Umbilical cord (tissue), 1 donor: ENCODE measurements at regions not wholly inside any gene's neighbourhood (a gene's known extent, or its start where the extent isn't known, plus 50 kb on each side); places are given as distances from the start of the nearest gene placed in this dataset.
"Not testable (repeated sequence)": the region's sequence is repeated elsewhere in the genome, so short reads cannot be mapped to it uniquely, and the experiment has no call there.

Experiments used
- DNase-seq: peaks from one replicate; pipeline ENCODE4 v3.0.0-alpha.2; 2015; ENCODE audit warnings: low spot score

GRCh38 chr3:150130404-150131100, 159.9 kb upstream of the PFN2 start:
- no peak for DNase-seq

GRCh38 chr3:150129166-150129565, 158.5 kb upstream of the PFN2 start:
- DNase-seq: no peak

- no peak for DNase-seq
These were observed 157.4 kb upstream of the PFN2 start for GRCh38 chr3:150128126-150128525.

GRCh38 chr3:150127011-150127490, 156.4 kb upstream of the PFN2 start:
- no peak for DNase-seq

GRCh38 chr3:150124142-150124541, 153.4 kb upstream of the PFN2 start:
- DNase-seq: no peak

- not testable (repeated sequence) for DNase-seq
These were observed 152.6 kb upstream of the PFN2 start for GRCh38 chr3:150123249-150123648.

GRCh38 chr3:150118219-150118618, 147.5 kb upstream of the PFN2 start:
- DNase-seq: no peak

GRCh38 chr3:150117076-150117475, 146.4 kb upstream of the PFN2 start:
- DNase-seq: no peak

- no peak for DNase-seq
These were observed 145.5 kb upstream of the PFN2 start for GRCh38 chr3:150116196-150116595.

GRCh38 chr3:150114873-150115540, 144.3 kb upstream of the PFN2 start:
- no peak for DNase-seq

- no peak for DNase-seq
These were observed 143.6 kb upstream of the PFN2 start for GRCh38 chr3:150114273-150114672.

- DNase-seq: no peak
These were observed 139.4 kb upstream of the PFN2 start for GRCh38 chr3:150110097-150110496.

GRCh38 chr3:150107429-150108175, 136.9 kb upstream of the PFN2 start:
- DNase-seq: peak; percentile 48

- peak; percentile 95 for DNase-seq
These were observed 136.2 kb upstream of the PFN2 start for GRCh38 chr3:150106740-150107428.

GRCh38 chr3:150105886-150106612, 135.4 kb upstream of the PFN2 start:
- no peak for DNase-seq

- no peak for DNase-seq
These were observed 134.3 kb upstream of the PFN2 start for GRCh38 chr3:150105025-150105424.

GRCh38 chr3:150104564-150104963, 133.9 kb upstream of the PFN2 start:
- no peak for DNase-seq

GRCh38 chr3:150101016-150101415, 130.3 kb upstream of the PFN2 start:
- DNase-seq: no peak

GRCh38 chr3:150098621-150099020, 127.9 kb upstream of the PFN2 start:
- DNase-seq: no peak

- DNase-seq: no peak
These were observed 126.8 kb upstream of the PFN2 start for GRCh38 chr3:150097588-150097890.
